ENCODE measurements at regions not wholly inside any gene's neighbourhood (a gene's known extent, or its start where the extent isn't known, plus 50 kb on each side); places are given as distances from the start of the nearest gene placed in this dataset.

DNA sequence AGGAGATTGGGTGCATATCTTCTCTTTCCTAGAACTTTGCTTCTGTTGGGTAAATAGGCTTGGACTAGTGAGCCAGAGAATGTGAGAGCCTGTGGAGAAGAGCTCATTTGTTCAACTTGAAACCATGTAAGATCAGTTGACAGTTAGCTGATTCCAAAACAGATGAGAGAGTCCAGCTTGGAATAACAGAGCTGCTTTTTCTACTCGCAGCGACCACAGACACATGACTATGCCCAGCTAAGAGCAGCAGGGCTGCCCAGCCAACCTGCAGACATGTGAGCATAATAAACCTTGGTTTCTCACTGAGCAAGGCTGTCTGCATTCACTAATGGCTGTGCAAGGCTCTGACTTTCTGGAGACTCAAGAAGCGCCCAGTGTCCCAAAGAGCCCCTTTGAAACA, 209.2 kb downstream of the C12orf75 start:
- DNase-seq: no peak

DNA sequence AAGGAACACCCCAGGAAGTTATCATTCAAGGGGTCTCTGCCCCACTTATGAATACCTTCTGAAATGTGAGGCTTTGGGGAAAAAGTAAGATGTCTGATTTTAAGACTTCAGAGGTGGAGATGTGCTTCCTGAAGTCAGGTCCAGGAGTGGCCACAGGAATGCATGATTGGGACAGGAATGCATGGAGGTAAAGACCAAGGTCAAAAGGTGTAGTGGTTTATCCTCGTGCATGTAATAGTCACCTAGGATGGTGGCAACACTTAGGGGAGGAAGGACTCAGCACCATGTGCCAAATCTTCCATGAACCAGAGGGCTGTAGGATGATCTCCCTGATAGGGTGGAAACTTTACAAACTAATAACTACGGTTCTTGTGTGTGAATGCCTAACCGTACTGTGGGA, 217.3 kb downstream of the C12orf75 start:
- no peak for DNase-seq

DNA sequence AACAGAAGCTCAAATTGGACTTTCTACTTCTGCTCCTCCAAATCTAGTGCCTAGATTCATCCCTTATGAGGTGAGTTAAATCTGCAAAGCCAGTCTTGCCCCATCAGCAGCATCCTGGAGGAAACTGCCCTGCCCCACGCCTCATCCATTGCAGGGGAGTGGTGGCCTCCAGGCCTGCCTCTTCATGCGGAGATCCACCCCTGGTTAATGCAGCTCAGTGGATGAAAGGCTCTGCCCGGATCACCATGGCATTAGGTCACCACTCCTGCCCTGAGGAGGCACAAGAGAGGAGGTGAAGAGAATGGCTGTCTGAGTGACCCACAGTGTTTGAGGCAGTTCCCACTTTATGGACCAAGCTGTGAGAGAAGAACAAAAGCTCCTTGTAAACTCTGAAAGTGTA, 218.1 kb downstream of the C12orf75 start:
- no peak for DNase-seq

DNA sequence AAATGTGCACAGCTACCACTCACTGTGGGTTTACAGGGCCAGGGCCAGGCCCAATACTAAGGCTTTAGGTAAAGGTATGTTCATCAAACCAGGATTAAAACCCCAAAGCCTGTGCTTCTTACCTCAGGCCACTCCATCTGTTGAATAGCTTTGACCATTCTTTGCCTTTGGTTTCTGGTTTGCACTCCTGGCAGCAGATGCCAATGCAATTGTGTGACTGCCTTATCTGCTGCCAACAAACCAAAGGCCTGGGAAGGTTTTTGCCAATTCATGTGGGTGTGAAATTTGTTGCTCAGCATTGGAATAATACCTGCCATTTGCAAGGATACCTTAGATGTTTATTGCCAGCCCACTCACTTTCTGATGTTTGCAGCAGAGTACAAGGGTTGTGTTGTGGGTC, 221.6 kb downstream of the C12orf75 start:
- no peak for DNase-seq

DNA sequence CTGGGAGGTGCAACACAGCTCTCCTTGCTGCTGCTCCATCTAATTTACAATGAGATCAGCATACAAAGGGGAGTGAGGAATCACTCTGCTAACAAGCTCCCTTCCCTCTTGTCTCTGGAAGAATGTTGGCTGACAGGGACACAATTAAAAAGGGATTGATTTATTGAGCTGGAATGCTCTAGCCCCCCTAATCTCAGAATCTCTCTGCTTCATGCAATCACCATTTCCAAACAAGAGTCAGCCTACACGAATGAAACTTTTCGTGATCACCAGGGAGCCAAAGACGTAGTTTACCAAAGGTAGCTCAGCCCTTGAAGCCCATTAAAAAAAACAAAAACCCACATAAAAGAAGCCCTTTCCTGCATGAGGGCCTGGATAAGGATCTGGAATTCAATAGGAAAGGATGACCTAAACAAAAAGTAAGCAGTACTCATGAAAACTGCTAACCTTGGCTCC, 223.8 kb downstream of the C12orf75 start:
- no peak for DNase-seq

DNA sequence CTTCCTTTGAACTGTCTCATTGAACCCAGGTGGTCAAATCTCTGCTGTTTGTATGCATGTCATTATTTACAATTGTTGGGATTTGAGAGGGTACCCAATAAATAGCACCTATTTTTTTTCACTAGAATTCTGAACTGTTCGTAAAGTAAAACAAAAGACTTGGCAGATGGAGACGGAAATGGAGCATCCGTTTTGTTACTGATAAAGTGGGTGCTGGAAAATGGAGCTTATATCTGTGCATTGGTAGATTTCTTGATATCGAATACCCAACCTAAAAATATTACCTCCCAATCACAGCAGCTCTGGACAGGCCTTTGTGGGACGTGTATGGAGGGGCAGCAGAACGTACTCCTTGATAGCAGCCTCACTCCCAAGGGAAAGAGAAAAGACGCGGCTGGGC, 224.4 kb downstream of the C12orf75 start:
- no peak for DNase-seq

DNA sequence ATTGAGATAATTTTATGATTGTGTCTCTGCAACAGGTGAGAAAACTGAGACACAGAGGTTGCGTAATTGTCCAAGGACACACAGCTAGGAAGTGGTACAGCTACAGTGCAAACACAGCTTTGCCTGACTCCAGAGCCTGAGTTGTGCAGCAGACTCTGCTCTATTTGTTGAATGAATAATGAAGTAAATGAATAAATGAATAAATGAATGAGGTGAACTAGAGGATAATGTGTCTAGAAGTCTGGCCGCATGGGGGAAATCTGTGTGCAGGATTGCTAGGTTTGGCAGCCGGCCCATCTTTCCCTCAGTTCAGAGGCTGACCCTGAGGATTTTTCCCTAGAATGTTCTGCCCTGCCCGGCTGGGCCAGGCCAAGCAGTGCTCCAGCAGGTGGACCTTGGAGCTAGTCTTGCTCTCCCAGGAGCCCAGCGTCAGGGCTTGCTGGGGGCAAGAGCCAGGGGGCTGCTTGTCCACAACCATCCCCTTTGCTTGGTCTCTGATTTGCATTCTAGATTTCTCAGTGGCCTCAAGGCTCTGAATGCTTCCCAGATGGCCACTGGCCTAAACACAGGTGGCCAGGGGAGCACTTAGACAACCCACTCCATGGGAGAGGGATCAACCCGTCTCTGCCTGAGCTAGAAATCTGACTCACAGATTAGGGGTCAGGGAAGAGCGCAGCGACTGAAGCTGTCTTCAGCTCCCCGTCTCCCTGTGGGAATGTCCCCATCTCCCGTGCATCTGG, 225.2 kb downstream of the C12orf75 start:
- no peak for DNase-seq

DNA sequence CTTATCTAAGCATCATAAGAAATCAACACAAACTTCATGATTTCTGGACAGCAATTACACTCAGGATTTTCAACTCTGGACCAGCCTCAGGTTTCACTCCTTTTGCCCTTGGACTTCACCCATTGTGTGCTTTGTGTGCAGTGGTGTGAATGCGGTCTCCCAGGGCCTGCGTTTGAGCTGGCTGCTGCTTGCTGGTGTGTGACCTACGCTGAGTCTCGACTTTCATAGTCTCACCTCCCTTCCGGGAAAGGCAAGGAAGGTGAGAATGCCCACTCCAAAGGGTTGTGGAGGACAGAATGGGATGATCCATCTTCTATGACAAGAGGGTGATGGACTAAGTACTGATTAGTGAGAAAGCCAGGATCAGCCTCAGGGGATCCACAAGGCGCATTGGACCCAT, 228.8 kb downstream of the C12orf75 start:
- no peak for DNase-seq

DNA sequence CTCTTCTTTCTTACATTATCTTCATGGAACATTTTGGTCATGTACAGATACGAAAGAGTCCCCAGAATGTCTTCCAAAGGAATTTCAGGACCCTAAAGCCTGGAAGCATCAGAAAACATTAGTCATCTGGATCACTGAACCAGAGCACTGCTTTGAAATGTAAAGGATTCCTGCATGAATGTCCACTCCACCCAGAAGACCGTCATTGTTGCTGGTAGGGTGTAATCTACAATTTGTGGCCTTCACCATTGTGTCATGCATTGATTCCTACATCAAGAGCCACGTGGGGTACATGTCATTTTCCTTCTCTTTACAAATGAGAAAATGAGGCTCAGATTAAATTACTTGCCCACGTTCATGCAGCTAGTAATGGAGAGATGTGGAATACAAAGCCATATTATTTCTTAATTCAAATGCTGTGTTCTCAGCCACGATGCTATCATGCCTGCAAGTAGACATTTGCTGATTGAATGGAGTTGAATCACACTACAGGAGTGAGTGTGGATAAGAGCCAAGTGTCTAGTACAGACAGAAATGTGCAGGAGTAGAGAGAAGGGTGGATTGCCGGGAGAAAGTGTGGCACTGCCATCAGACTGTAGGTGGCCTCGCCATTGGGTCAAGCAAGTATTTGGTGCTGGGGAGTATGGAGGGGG, 231.2 kb downstream of the C12orf75 start:
- DNase-seq: peak in 1 of 2 experiments; percentile 24

DNA sequence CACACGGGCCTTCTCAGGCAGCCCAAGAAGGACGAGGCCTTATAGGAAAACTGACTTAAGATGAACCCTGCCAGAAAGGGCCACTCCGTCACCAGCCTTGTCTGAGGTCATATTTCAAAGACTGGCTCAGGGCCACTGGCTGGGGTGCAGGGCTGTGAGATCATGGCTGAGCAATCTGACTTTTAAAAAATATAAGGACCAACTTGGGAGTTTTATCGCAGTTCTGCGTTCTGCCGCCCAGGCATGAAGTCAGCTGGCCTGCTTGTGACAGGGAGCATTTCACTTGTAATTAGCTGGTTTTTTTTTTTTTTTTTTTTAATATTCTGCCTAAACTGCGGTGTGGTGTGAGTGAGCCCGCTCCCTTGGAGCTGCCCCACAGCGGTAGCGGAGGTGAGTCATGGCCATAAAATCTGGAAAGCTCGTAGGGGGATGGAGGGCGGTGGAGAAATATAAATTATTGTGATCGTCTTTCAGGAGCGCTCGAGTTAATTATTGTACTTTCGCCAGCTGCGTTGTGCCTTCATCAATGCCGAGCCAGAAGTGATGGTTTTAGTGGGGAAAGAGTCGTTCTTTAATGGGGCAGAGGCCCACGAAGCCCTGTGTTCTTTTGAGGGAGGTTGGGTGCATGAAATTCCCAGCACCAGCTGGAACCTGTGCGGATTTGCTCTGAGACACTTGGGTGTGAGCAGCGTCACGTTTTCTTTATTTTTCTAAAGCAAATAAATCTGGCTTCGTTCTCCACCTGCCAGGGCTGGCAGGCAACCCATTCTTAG, 231.9 kb downstream of the C12orf75 start:
- peak; percentile 56 to 83 for DNase-seq

DNA sequence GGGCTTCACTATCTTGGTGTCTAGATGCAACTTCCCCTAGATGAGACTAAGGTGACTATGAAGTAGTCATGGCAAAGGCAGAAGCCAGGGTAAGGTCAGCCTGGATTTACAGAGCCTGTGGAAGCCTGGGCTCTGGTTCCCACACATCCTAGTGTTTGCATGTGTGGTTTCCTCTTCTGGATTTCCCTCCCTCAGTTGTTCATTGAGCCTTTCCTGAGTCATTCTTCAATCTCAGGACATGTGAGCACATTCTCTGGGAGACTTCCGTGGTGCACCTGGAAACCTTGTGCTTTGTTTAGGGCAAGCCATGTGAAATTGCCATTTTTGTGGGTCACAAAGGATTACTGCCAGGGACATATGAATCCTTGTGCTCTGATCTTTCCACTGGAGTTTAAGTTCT, 236.6 kb downstream of the C12orf75 start:
- DNase-seq: no peak

DNA sequence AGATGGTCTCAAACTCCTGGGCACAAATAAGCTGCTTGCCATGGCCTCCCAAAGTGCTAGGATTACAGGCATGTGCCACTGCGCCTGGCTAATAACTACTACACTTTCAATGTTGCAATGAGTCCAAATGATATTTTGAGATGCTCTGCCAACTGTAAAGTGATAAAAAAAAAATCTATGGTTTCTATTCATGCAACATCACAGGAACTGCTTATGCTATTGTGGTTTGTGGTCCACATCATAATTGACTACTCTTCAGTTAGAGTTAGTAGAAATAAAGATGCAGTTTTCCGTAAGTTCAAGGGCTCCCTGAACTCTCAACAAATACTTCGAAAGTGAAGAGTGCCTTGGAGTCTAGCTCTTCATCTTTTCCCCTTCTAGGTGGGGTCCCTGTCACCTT, 239.4 kb downstream of the C12orf75 start:
- DNase-seq: no peak

DNA sequence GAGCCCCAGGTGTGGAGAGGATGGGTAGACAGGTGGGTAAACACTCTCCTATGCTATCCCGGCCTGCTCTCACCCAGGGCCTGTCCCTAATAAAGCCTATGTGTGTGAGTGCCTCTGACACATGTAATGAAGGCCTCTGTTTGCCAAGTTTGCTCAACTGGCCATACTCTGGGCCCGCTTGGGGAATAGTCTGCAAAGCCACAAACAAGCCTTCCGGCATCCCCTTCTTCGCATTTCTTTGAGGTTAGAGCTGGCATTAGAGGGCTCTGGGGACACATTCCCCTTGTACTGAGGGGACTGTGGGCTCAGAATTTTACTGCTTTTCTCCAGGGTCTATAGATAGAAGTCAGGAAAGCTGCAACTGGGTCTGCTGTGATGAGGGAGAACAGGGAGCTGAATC, 240.5 kb downstream of the C12orf75 start:
- DNase-seq: no peak

DNA sequence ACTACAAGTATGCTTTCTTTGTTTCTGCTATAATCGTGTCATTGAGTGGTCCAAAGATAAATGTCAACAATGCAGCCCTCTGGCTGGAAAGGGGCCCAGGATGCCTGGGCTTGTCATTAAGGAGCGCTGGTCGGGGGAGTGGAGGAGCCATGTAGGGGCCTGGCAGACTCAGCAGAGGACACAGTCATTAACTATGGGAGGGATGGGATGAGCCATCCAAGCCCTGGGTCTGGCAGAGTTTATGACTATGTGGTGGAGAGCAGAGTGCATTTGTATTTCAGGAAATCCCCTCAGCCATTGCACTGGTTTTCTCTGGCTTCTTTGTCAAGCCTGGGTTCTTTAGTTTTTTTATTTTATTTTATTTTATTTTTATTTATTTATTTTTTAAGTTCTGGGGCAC, 243.1 kb downstream of the C12orf75 start:
- DNase-seq: no peak

DNA sequence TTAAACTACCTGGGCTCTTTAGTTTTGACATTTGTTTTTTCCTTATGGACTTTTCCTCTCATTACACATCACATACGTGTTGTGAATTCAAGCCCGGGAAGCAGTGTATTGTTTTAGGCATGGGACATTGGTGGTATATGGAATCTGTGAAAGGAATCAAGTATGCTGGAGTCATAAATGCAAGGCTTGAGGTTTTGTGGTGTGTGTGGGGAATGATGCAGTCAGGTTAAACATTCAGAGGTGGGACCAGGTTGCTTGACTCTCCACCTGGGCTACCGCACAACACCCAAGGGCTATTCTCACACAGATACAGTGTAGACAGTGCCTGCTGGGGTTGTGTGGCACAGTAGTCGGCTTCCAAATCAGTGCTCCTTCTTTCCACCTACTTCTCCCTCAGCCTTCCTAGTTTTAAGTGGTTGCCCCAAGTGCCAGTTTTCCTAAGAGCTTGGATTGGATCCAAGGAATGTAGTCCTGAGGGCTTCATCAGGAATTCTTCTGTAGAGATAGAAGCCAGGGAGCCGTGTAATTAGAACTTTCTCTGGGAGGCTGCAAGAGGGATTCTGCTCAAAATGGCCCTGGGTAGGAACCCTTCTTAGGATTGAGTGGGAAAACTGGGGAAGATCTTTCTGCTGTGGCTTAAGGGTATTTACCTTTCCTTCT, 243.7 kb downstream of the C12orf75 start:
- DNase-seq: no peak

DNA sequence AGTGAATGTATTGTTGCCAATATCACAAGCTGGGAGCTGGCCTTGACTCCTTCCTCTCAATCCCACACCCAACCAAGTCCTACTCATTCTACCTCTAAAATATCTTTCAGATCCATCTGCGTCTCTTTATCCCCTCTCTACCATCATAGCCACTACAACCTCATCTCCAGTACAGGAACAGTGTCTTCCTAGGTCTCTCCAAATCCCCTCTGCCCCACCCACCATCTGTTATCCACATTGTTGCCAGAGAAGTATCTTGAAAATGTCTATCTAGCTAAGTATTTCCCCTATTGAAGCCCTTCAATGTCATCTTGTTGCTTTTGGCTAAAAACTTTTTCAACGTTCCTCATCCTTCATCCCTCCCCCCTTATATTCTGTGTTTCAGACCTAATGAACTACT, 244.7 kb downstream of the C12orf75 start:
- no peak for DNase-seq

DNA sequence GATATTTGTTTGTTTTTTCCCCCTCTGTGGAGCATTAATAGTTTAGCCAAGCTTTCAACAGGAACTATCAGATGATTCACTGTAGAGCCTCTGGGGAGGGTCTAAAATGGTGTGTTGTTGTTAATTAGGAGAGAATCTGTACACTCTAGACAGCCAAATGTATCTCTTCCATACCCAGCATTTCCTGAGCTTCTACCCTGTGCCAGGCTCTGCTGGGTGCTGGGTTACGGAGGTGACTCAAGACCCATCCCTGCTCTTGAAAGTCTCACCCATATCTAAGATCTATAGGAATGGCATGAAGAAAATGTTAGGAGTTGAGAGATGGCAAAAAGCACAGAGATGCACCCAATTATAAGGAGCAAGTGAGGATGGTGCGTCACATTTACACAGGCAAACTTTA, 245.8 kb downstream of the C12orf75 start:
- DNase-seq: no peak

DNA sequence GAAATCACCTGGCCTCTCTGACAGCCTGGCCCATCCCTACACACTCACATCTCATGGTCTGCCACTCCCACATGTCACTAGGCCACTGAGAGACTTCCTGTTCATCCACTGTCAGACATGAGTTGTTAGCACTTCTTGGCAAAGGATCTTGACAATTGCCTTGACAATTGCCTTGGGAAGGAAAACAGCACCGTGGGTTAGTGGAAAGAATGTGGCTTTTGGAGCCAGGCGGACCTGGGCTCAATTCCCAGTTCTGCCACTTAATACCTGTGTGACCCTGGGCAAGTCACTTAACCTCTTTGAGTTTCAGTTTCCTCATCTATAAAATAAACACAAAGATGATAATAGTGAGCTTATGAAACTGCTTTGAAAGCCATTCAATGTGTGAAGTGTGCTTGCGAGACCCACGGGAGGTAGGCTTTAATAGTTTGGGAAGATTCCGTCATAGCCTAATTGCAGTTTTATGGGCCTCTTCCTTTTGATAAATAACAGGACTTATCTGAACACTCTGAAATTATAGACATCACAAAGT, 250.4 kb downstream of the C12orf75 start:
- no peak for DNase-seq

DNA sequence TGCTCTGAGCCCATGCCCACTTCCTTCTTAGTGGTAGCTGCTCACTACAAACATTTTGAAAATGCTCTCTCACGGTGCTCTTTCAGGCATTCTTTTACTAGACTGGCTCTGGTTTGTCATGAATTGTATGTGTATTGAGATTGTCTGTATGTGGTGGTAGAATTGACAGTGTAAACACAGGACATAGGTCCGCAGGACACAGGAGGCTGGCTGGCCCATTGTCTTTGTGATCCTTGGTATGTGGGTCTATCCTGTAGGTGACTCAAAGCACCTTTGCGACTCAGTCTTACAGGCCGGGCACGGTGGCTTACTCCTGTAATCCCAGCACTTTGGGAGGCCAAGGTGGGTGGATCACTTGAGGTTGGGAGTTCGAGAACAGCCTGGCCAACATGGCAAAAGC, 250.9 kb downstream of the C12orf75 start:
- no peak for DNase-seq

DNA sequence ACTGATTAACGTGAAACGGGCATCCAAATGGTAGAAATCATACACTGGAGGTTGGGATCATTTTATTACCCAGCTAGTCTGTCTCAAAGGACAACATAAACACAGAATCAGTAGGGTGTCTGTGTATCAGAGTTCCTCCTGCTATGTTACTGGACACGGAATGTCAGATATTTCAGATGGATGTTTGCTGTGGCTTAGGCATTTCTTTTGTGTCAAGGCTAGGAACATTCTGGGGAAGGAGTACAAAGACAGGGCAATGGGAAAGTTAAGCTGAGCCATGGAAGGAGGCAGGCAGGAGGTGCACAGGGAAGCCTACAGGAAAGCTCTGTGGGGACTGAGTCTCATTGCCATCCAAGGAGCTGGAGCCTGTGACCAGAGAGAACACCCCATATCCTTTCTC, 254.6 kb downstream of the C12orf75 start:
- DNase-seq: no peak

DNA sequence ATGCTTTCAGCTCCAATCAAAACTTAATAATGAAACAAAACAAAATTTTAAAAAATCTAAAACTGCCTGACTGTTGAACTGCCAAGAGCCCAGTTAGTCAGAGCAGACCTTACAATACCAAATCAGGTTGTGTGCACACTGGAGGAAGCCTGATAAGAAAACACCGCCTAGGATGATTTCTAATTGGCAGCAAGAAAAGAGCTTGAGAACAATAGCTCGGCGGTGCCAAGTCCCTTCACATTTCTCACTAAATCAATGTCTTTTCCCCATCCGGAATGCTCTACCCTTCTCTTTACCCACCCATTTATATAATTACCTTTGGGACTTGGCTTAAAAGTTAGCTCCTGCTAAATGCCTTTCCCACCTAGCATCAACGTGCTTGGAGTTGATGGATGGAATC, 256.7 kb downstream of the C12orf75 start:
- no peak for DNase-seq

DNA sequence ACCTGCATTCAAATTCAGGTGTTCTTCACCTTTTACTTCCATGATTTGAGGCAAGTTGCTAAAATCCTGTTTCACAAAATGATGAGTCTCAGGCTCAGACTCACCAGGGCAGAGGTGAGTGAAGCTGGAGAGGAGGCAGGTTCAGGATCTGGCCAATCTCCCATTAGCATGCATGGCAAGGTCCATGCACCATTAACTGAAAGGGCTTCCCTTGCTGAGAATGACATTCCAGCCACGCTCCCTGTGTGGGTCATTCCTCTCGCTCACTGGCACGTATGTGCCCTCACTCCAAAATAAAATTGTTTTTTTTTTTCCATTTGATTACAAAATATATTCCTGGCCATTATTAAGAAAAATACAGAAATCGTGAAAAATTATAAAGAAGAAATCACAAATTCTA, 257.6 kb downstream of the C12orf75 start:
- no peak for DNase-seq

DNA sequence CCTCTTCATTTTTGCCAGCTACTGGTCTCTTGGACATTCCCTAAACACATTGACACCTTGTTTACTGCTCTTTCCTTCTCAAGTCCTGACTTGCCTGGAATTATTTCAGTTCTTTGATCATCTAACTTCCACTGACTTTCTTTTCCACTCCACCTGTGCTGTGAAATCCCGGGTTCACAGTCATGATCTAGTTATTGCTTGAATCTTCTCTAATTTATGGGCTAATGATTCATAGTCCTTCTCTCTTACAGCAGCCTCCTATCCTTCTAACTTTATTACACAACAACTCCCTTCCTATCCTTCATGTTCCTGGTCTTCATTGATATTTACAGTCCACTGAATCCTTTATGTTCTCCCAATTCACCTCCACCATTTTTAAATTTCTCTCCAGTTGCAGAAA, 260.1 kb downstream of the C12orf75 start:
- no peak for DNase-seq

All from NCI-H2081 (cell line).